ENCODE measurements at regions not wholly inside any gene's neighbourhood (a gene's known extent, or its start where the extent isn't known, plus 50 kb on each side); places are given as distances from the start of the nearest gene placed in this dataset.
A peak's percentile ranks its signal among the peaks of the same experiment; 100 is the strongest.

GRCh38 chr12:68102731-68103130 lies 56.8 kb downstream of the IFNG start:
- Mint-ChIP-seq H3K36me3 (ENCODE audit: low read depth) (peaks cover 7% of the 10 kb centered on the region), H3K4me3 (no peak overlapping the region), H3K9me3 (peaks cover 9% of the 10 kb centered on the region), H3K27ac (no peak overlapping the region), H3K27me3 (ENCODE audit: low read depth, poor library complexity) (no peaks in the 10 kb centered on the region), H3K4me1 (peaks cover 30% of the 10 kb centered on the region)
- no peak for TF ChIP-seq CTCF (IDR thresholded peaks at IDR 0.05)
- no peak for DNase-seq

- Mint-ChIP-seq H3K4me1 (peaks cover 31% of the 10 kb centered on the region), H3K36me3 (ENCODE audit: low read depth) (peaks cover 7% of the 10 kb centered on the region), H3K27me3 (ENCODE audit: low read depth, poor library complexity) (no peaks in the 10 kb centered on the region), H3K27ac (peak overlapping the region; percentile 7), H3K4me3 (no peak overlapping the region), H3K9me3 (peaks cover 9% of the 10 kb centered on the region)
- no peak for DNase-seq
- no peak for TF ChIP-seq CTCF (IDR thresholded peaks at IDR 0.05)
Measured at GRCh38 chr12:68102163-68102562, 57.4 kb downstream of the IFNG start.

- no peak for DNase-seq
- H3K4me3 Mint-ChIP-seq: no peak overlapping the region
- H3K4me1 Mint-ChIP-seq: peaks cover 37% of the 10 kb centered on the region
- no peak for TF ChIP-seq CTCF (IDR thresholded peaks at IDR 0.05)
- H3K27ac Mint-ChIP-seq: peak overlapping the region; percentile 13
- H3K9me3 Mint-ChIP-seq: peaks cover 9% of the 10 kb centered on the region
- H3K36me3 Mint-ChIP-seq (ENCODE audit: low read depth): peaks cover 7% of the 10 kb centered on the region
- no peaks in the 10 kb centered on the region for H3K27me3 Mint-ChIP-seq (ENCODE audit: low read depth, poor library complexity)
Measured at GRCh38 chr12:68100241-68100640, 59.3 kb downstream of the IFNG start.

- H3K4me1 Mint-ChIP-seq: peaks cover 37% of the 10 kb centered on the region
- DNase-seq: no peak
- no peak overlapping the region for H3K27ac Mint-ChIP-seq
- no peaks in the 10 kb centered on the region for H3K27me3 Mint-ChIP-seq (ENCODE audit: low read depth, poor library complexity)
- TF ChIP-seq CTCF (IDR thresholded peaks at IDR 0.05): no peak
- peaks cover 9% of the 10 kb centered on the region for H3K9me3 Mint-ChIP-seq
- H3K4me3 Mint-ChIP-seq: no peak overlapping the region
- H3K36me3 Mint-ChIP-seq (ENCODE audit: low read depth): peaks cover 7% of the 10 kb centered on the region
Measured at GRCh38 chr12:68098939-68099338, 60.6 kb downstream of the IFNG start.

GRCh38 chr12:68097386-68097785 lies 62.2 kb downstream of the IFNG start:
- Mint-ChIP-seq H3K4me3 (no peak overlapping the region), H3K9me3 (peaks cover 9% of the 10 kb centered on the region), H3K27ac (no peak overlapping the region), H3K36me3 (ENCODE audit: low read depth) (peaks cover 7% of the 10 kb centered on the region), H3K4me1 (peaks cover 40% of the 10 kb centered on the region), H3K27me3 (ENCODE audit: low read depth, poor library complexity) (no peaks in the 10 kb centered on the region)
- TF ChIP-seq CTCF (IDR thresholded peaks at IDR 0.05): no peak
- DNase-seq: no peak

- Mint-ChIP-seq H3K4me3 (no peak overlapping the region), H3K27ac (no peak overlapping the region), H3K9me3 (peaks cover 24% of the 10 kb centered on the region), H3K27me3 (ENCODE audit: low read depth, poor library complexity) (no peaks in the 10 kb centered on the region), H3K4me1 (peaks cover 24% of the 10 kb centered on the region), H3K36me3 (ENCODE audit: low read depth) (peaks cover 18% of the 10 kb centered on the region)
- TF ChIP-seq CTCF (IDR thresholded peaks at IDR 0.05): no peak
- DNase-seq: no peak
Measured at GRCh38 chr12:68094645-68095395, 64.7 kb downstream of the IFNG start.
